Stimulated activated CD4-positive, alpha-beta T cell treated with anti-CD3 and anti-CD28 coated beads, Interleukin-15, amount 100 ng/mL, for 1 hour (primary cell): ENCODE measurements at regions not wholly inside any gene's neighbourhood (a gene's known extent, or its start where the extent isn't known, plus 50 kb on each side); places are given as distances from the start of the nearest gene placed in this dataset.
"Not testable (repeated sequence)": the region's sequence is repeated elsewhere in the genome, so short reads cannot be mapped to it uniquely, and the experiment has no call there.

Experiments used
- DNase-seq, 2 donors: peaks; one replicate each; pipeline ENCODE4 v3.0.0-alpha.2; 2020; ENCODE audit warnings: low read depth in 1 of 2, low spot score in 1 of 2

DNA sequence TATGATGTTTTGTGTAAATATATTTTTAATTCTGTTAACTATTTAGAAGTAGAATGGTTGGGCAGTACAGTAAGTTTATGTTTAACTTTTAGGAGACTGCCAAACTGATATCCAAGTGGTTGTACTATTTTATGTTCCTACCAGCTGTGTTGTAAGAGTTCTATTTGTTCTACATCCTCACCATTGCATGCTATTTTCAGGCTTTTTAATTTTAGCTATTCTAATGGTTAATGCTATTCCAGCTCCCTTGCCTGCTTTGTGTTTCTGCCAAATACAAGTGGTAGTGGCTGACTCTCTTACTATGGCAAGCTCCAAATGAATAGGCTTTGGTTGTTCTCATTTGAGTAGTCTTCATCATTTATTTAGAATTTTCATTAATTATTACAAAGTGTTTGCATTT, 476.4 kb downstream of the KIF4B start:
- DNase-seq: no peak

DNA sequence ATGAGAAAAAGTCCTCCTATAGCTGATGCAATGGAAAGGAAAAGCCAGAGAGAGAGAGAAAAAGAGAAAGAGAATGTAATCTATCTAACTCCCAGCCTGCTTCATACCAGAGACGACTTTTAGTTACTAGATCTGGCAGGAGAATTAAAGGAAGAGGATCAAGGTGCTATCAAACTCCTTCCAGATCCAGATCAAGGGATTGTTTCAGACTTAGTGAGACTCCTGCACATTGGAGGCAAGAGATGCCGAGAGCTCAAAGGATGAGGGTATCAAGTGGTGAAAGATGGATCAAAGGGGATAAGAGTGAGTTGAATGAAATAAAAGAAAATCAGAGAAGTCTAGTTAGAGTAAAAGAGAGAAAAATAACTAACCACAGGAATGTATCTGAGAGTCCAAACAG, 478.6 kb downstream of the KIF4B start:
- no peak for DNase-seq

DNA sequence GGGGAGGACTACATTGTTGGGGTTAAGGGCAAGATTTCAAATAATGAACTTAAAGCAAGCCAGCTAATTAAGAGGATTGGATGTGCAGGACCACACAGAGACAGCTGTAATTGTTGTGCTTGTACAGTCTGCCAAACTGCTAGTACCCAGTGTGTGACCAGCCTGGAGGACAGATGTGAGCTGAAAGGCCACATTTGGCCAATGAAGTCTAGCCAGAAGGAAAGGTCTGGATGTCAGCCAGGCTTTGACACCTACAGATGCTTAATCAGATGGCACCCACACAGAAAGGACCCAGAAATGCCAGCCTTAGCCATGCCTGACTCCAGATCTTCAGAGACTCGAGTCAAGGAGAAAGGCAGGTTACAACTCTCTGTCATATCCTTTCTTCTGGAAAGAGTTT, 491.1 kb downstream of the KIF4B start:
- DNase-seq: no peak

DNA sequence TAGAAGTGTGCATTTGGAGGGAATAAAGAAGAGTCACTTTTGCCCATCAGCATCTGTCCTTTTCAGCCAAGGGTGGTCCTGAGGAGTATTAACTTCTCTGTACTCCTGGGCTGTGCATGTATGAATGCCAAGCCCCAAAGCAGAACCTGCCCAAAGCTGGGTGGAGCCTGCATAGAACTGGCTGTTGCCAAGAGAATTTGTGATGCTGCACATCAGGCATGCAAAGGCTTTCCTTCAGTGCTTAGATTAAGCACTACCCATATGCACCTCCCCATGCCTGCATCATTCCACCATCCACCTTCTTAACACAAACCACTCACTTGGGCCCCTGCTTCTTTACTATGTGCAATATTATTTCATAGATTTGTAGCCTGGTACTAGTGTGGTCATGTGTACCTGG, 493.8 kb downstream of the KIF4B start:
- DNase-seq: no peak

DNA sequence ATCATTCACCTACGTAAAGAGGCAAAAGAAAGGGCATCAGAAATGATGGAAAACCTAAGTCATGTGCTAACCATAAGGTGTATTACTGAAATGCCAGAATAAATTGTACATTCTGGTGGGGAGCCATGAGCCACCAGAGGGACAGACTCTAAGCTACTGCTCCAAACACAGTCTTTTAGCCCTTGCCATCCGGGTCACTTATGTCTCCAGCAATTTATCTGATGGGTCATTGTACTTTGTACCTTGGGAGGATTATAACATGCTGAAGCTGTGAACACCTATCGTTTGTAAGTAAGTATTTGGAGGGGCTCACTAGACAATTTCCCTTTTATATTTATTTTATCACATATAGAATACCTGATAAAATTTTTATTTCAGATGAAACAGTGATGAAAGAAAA, 495.1 kb downstream of the KIF4B start:
- no peak for DNase-seq

DNA sequence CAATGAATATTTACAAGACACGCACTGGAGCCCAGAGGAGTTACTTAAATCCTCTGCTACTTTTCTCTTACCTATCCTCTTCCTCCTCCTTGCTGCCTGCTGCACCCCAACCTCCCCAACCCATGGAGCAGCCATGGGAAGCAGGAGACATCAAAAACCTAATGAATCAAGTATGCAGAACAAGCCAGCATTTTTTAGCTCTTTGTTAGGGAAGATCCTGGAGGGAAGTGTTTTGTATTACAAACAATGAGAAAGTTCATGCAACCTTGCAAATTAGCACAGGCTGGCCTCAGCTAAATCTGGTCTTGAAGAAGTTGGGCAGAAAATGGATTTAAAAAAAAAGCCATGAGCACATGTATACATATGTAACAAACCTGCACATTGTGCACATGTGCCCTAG, 498.8 kb downstream of the KIF4B start:
- no peak for DNase-seq

DNA sequence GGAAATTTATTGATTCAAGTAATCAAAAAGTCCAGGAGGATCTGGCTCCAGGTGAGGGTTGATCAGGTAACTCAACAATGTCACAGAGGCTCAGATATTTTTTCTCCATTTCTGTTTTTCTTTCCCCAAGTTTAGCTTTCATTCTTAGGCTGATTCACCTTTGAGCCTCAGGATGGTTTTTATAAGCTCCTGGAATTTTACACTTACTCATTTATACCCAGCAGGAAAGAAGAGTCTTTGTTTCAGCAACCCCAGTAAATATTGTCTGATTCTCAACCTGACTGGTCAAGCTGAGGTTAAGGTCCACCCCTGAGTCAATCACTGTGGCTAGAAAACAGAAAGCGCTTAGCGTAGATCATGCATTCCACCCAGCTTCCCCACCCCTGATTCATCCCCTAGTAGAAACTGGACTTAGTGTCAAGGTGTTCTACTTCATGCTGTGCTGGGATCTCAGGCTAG, 500.6 kb downstream of the KIF4B start:
- DNase-seq: no peak

DNA sequence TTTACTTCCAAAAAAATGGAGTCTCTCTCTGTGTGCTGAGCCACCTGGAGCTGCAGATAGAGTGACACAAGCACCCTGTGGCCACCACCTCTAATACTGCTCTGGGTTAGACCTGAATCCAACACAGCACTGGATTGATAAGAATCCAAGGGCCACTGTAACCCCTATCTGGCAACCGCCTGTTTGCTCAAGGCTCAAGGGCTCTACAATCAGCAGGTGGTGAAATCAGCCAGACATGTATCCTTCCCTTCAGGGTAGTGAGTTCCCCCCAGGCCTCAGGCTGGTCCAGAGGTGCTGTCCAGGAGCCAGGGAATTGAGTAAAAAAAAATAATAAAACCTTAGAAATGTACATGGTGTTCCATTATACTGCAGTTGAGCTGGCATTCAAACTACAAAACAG, 509.0 kb downstream of the KIF4B start:
- DNase-seq: no peak

DNA sequence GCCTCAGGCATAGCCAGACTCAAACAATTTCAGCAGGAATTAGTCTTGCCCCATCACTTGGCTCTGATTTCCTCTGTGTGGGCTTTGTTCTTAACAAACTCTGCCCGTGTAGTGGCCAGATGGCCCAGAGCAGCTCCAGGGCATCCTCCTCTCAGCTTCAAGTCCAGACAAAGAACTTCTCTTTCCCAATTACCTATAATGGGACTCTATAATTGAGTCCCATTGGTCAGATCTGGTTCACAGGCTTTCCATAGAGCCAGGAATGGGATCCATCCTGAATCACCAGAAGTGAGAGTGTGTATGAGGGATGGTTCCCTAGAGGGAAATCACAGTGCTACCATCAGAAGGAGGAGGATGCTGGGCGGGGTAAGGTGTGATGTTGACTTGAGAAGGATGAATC, 515.8 kb downstream of the KIF4B start:
- no peak for DNase-seq

DNA sequence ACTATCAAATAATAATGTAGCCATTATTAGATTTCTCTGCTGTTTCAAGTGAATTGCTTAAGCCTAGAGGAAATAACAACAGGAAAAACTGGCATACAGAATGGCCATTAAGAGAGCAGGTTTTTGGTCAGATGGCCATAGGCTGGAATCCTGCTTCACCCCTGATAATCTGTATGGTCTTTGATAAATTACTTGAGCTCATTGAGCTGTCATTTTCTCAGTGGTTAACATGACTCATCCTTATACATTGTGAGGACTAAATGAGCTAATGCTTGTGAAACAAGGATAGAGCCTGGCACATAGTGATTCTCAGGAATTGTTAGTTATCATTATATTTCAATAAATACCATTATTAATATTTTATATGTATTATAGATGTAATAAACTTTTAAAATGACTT, 516.5 kb downstream of the KIF4B start:
- no peak for DNase-seq

DNA sequence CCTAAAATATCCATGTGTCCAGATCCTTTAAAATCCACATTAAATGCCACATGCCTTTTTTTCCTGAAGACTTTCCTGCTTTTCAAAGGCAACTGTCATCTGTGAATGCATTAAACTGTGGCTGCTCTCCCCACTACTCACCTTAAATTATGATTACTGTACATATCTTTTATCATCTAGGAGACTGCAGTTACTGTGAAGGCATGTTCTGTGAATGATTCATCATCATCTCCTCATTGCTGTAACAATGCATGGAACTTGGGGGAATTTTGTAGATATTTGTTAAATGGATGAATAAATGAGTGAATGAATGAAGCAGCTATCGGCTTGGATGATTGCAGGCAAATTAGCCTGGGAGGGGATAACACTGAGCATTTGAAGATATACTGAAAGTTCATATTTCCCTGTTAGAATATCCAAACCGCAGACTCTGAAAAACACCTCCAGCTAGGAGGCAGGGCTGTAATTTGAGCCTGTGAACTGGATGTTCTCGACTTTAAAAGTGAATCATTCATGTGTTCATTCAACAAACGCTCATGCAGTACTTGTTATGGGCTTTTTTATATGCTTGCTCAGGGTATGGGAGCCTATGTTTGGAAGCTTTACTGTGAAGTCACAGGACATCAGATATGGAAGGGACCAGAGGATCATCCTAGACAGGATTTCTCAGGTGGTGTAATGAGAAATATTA, 519.2 kb downstream of the KIF4B start:
- no peak for DNase-seq

DNA sequence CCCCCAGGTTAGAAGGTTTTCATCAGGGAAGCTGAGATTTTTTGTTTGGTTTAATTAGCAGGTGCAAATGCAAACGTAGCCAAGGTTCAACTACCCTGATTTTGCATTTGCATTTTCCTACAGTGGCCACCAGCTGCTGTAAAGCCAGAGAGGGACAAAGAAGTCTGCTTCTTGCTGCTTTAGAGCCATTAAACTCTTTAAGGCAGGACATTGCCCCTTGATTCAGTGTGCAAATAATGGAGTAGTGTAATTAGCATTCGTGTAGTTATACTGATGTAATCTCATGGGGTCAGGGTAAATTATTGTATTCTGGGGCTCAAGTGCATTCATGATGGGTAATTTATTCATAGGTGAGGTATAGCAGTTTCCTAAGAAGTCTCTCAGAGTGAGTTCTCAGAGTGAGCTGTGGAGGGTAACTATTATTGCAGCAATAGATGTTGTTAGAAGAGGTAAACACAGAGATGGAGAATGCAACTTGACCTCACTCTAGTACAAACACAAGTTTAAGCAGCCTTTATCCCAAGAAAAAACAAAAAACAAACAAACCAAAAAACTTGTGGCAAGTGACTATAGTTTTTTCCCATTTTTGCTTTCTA, 526.5 kb downstream of the KIF4B start:
- DNase-seq: no peak

DNA sequence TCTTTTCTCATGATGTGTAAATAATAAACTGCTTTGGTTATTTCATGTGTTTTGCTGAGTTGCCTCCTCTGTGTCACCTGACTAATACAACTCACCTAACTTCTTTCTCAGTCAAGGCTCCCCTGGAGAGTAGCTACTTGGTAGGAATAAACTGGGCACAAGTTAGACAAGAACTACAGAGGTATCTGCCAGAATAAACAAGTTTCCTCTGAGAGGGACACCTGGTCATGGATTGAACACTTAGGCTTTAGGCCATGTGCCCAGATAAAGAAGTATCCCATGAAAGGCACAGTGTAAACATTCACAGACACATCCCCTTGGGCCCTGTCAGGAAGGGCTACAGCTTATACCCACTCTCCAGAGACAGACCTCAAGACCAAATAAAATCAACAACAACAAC, 532.5 kb downstream of the KIF4B start:
- DNase-seq: no peak

DNA sequence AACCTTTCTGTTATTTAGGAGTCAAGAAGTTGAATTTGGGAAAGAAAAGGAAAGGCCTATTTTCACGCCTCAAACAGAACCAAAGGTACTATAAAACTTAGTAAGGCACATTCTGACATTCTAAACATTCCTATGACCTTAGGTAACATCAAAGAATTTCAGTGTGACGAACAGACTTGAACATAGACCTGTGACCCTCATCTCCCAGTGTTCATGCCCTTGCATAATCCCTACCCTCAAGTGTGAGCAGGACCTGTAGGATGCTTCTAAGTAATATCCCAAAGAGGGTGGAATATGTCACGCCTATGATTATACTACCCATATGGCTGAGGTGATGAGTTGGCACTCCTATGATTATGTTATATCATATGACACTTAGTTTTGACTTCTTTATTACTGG, 540.9 kb downstream of the KIF4B start:
- no peak for DNase-seq

DNA sequence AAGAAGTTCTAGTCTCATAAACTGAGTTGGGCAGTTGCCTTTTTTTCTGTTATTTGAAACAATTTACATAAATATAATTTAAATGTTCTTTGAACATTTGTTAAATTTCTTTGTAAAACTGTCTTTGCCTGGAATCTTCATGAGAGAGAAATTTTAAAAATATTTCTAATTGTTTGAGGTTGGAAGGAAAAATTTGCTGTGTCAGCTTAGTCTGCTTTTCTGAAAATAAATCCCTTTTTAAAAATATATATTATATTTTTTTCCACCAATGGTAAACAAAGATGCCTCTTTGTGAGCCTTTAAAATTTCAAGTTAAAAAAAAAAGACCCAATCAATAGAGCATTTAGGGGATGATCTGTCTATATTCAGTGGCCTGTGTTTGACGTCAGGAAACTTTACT, 542.7 kb downstream of the KIF4B start:
- DNase-seq: no peak

DNA sequence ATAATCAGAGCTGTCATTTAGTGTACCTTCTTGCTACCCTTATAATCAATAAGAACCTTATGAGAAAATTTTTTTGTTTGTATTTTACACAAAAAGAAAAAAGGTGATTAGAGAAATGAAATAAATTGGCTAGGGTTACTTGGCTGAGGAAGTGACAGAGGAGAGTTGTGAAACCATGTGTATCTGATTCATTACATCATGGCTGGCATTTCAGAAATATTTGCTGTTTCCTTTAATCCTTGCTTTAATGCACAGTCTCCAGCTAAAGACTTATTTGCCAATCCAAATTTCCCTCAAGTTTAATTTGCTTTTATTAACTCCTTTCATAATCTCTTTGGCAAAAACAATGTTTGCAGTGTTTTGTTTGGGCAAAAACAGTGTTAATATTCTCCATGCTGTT, 543.1 kb downstream of the KIF4B start:
- no peak for DNase-seq

DNA sequence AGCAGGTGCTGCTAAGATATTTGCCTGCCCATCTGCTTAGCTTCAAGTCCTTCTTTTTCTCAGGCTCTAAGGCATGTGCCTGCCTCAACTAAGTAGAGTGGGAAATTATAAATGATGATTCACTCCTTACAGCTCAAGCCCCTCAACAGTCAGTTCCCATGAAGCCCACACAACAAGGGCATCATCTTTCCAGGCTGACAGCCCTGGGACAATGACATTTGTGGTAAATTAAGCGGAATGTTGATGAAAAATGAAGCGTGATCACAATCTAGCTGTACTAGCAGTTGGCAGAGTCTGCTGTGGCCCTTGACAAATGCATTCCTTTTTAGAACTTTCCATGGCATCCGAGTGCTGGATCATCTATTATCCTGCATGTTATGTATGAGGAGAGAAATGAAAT, 548.6 kb downstream of the KIF4B start:
- DNase-seq: no peak

DNA sequence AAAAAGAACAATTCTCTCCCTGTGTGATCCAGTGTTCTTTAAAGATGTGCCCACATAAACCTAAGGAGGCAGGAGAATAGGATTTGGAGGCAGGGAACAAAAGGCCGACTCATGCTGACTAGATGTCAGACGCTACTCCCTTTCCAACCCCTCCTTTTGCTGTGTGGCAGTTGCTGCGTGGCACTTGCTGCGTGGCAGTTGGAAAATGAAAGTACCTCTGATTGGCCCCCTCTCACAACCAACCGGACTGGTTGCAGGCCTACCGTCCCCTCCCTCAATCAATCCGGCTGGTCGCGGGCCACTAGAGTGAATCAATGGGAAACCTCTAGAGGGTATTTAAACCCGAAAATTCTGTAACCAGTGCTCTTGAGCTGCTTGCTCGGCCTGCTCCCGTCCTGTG, 551.0 kb downstream of the KIF4B start:
- DNase-seq: no peak

DNA sequence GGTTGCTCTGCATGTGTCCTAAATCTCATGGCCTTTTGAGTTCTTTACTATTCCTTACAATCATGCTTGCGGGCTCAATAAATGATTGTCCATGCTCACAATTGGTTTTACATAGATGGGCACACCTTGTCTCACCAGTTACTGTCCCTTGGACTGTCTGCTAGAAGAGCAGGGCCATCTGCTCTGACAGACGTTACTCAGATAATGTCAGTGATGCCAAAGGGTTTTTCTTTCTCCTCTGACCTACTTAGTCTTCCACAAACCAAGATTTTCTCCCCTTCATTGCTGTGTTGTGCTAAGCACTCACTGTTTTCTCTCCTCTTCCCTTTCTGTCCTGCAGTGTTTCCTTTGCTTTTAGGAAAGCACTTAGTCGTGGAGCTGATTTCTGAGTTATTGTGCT, 562.3 kb downstream of the KIF4B start:
- no peak for DNase-seq

DNA sequence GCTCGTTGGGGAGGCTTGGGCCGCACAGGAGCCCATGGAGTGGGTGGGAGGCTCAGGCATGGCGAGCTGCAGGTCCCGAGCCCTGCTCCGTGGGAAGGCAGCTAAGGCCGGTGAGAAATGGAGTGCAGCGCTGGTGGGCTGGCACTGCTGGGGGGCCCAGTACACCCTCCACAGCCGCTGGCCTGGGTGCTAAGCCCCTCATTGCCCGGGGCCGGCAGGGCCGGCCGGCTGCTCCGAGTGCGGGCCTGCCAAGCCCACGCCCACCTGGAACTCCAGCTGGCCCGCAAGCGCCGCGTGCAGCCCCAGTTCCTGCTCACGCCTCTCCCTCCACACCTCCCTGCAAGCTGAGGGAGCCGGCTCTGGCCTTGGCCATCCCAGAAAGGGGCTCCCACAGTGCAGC, 573.3 kb downstream of the KIF4B start:
- DNase-seq: not testable (repeated sequence)

DNA sequence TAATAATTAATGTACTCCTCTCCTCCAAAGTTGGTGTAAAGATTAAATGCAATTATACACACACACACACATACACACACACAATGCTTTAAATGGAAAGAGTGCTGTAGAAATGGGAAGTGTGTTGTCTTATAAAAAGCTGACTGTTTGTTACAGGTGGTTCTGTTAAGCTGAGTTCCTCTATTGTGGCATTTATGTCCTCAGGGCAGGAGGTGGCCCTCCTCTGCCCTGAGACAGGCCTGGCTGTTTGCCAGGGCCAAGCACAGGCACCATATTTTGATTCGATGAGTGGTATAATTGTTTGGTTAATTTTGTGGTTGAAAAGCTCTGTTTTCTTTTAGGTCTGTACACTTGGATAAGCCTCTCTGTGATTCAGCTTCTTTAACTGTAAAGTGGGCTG, 573.9 kb downstream of the KIF4B start:
- no peak for DNase-seq

DNA sequence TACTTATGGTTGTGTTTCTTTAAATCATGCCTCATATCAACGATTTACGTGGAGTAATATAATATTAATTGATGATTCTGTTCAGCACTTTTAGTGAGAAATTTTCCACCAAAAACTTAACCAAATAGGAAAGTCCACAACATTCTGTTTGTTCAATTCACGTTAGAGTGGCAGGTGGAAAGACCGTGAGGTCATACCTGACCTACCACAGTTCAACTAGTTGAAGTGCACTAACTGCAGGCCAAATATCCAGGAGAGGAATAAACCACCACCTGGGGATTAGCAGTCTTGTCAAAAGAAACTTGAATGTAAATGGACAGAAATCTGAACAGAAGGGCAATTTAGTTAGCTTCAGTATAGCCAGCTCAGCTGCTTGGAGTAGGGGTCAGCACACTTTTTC, 577.7 kb downstream of the KIF4B start:
- DNase-seq: no peak

DNA sequence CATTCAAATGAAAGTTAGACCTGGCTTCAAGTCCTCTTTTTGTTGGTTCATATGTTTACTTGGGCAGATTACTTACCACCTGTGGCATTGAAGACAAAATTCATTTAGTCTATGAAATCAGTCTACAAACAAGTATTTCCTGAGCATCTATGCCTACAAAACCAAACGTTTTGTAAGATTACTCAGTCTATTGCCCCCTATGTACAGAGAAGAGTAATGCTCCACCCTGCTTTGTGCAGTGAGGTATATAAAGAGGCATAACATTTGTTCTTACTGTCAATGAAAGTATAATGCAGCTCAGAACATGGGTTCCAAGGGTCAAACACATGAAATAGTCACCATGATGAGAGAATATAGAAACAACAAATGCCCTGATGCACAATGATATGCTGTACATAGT, 580.7 kb downstream of the KIF4B start:
- DNase-seq: no peak
